BE2C (cell line): ENCODE measurements at regions not wholly inside any gene's neighbourhood (a gene's known extent, or its start where the extent isn't known, plus 50 kb on each side); places are given as distances from the start of the nearest gene placed in this dataset.
"Not testable (repeated sequence)": the region's sequence is repeated elsewhere in the genome, so short reads cannot be mapped to it uniquely, and the experiment has no call there.

ENCODE experiments used
- DNase-seq: peaks from one replicate; pipeline ENCODE4 v3.0.0-alpha.2; 2020
- H3K27me3 ChIP-seq: fragments of 250-450 bp; sonication (Bioruptor Pico); 2 replicates; pipeline ENCODE4 v1.5.1; 2020; ENCODE audit warnings: mild to moderate bottlenecking
- H3K36me3 ChIP-seq: fragments of 250-450 bp; sonication (Bioruptor Pico); 2 replicates; pipeline ENCODE4 v1.5.1; 2020; ENCODE audit warnings: mild to moderate bottlenecking
- H3K4me1 ChIP-seq: fragments of 250-450 bp; sonication (Bioruptor Pico); 2 replicates; pipeline ENCODE4 v1.5.1; 2020
- H3K4me3 ChIP-seq: 2 replicates; pipeline ENCODE4 v1.5.1; 2011; ENCODE audit warnings: low read depth, low read length
- H3K9me3 ChIP-seq: fragments of 250-450 bp; sonication (Bioruptor Pico); 2 replicates; pipeline ENCODE4 v1.5.1; 2020
- TF ChIP-seq, protein P1 (sequence below): IDR thresholded peaks from 2 replicates; pipeline ENCODE4 v1.5.1; 2012; ENCODE audit warnings: mild to moderate bottlenecking, low read depth, low read length

- no peak for DNase-seq
- Histone ChIP-seq H3K27me3 (no peaks in the 10 kb centered on the region), H3K9me3 (no peaks in the 10 kb centered on the region), H3K4me1 (no peaks in the 10 kb centered on the region; the same call in 1 of the 2 replicates), H3K36me3 (no peaks in the 10 kb centered on the region), H3K4me3 (no peak overlapping the region)
- TF ChIP-seq, protein P1, sequence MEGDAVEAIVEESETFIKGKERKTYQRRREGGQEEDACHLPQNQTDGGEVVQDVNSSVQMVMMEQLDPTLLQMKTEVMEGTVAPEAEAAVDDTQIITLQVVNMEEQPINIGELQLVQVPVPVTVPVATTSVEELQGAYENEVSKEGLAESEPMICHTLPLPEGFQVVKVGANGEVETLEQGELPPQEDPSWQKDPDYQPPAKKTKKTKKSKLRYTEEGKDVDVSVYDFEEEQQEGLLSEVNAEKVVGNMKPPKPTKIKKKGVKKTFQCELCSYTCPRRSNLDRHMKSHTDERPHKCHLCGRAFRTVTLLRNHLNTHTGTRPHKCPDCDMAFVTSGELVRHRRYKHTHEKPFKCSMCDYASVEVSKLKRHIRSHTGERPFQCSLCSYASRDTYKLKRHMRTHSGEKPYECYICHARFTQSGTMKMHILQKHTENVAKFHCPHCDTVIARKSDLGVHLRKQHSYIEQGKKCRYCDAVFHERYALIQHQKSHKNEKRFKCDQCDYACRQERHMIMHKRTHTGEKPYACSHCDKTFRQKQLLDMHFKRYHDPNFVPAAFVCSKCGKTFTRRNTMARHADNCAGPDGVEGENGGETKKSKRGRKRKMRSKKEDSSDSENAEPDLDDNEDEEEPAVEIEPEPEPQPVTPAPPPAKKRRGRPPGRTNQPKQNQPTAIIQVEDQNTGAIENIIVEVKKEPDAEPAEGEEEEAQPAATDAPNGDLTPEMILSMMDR: no peak
Measured at GRCh38 chr14:104400355-104400754, 179.2 kb upstream of the C14orf180 start.

GRCh38 chr14:104401785-104402184, 177.8 kb upstream of the C14orf180 start:
- no peaks in the 10 kb centered on the region for H3K9me3 ChIP-seq
- no peaks in the 10 kb centered on the region for H3K27me3 ChIP-seq

DNA sequence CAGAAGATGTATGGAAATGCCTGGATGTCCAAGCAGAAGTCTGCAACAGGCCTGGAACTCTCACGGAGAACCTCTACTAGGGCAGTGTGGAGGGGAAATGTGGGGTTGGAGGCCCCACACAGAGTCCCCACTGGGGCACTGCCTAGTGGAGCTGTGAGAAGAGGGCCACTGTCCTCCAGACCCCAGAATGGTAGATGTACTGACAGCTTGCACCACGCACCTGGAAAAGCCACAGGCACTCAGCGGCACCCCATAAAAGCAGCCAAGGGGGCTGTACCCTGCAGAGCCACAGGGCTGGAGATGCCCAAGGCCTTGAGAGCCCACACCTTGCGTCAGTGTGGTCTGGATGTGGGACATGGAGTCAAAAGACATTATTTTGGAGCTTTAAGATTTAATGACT, 177.3 kb upstream of the C14orf180 start:
- not testable (repeated sequence) for H3K27me3 ChIP-seq, H3K9me3 ChIP-seq, DNase-seq, H3K36me3 ChIP-seq, H3K4me1 ChIP-seq, H3K4me3 ChIP-seq

More at GRCh38 chr14:104401785-104402184, 177.8 kb upstream of the C14orf180 start:
- TF ChIP-seq, protein P1: no peak
- no peak for DNase-seq
- Histone ChIP-seq H3K36me3 (no peaks in the 10 kb centered on the region), H3K4me3 (no peak overlapping the region), H3K4me1 (no peaks in the 10 kb centered on the region)

- DNase-seq: no peak
- H3K4me3 ChIP-seq: no peak overlapping the region
- H3K36me3 ChIP-seq: no peaks in the 10 kb centered on the region
- TF ChIP-seq, protein P1: no peak
- no peaks in the 10 kb centered on the region for H3K9me3 ChIP-seq
- no peaks in the 10 kb centered on the region for H3K4me1 ChIP-seq
- no peaks in the 10 kb centered on the region for H3K27me3 ChIP-seq
Measured at GRCh38 chr14:104403421-104404220, 175.9 kb upstream of the C14orf180 start.

DNA sequence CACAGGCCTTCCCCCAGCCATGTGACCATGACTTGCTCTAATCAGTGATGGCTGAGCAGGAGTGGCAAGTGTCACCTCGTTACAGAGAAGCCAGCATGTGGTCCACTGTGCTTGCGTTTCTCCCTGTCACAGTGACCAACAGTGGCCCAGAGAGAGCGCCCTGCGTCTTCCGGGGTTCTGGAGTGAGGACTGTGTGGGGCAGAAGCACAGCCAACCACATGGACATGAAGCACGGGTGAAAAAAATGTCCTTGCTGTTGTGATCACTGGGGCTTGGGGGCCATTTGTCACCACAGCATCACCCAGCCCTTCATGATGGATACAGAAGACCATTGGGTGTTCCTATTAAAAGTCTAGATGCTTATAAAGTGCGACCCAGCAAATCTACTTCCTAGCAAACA, 174.6 kb upstream of the C14orf180 start:
- Histone ChIP-seq H3K27me3 (no peaks in the 10 kb centered on the region), H3K9me3 (0 out of 2 replicates have a peak, but pooled peaks cover 2% of the 10 kb centered on the region)
- TF ChIP-seq, protein P1: no peak

DNA sequence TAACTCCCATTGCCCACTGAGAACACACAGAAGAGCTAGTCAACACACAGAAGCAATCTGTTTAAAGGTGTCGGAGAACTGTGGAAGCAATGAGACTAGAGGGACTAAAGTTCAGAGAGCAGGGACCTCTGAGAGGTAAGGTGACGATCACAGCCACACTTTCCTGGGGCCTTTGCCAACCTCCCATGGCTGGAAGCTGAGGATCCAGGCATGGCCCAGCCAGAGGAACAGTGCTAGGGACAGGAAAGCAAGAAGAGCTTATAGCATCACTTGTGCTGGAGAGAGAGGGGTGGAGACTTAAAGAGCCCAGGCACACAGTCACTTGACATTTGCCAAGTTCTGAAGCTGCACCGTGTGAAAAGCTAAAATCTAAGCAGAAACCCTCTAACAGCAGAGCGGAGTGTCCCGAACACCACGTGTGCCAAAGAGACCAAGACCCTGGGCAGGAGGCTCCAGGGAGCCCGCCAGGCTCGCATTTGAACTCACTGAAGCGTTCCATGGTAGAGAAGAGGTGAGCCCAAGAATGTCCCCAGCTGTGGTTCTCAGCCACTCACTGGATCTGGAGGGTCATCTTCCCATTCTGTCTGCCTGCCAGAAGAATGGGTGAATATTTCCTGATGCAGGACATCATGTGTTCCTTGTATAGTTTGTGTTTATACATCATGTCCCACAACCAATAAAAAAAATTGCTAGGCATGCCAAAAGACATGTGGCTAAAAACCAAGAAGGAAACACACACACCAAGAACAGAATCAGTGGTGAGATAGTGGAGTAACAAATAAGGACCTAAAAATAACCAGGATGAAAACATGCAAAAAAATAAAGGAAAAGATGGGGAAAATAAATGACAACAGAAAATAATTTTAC, 174.0 kb upstream of the C14orf180 start:
- TF ChIP-seq, protein P1: no peak

More for the DNA sequence above, 174.6 kb upstream of the C14orf180 start:
- Histone ChIP-seq H3K4me1 (no peaks in the 10 kb centered on the region), H3K4me3 (no peak overlapping the region), H3K36me3 (no peaks in the 10 kb centered on the region)
- no peak for DNase-seq

More for the DNA sequence above, 174.0 kb upstream of the C14orf180 start:
- Histone ChIP-seq H3K36me3 (no peaks in the 10 kb centered on the region), H3K9me3 (0 out of 2 replicates have a peak, but pooled peaks cover 2% of the 10 kb centered on the region), H3K4me3 (no peak overlapping the region), H3K27me3 (no peaks in the 10 kb centered on the region), H3K4me1 (no peaks in the 10 kb centered on the region)
- DNase-seq: no peak
